Keratinocyte (primary cell): ENCODE measurements at regions not wholly inside any gene's neighbourhood (a gene's known extent, or its start where the extent isn't known, plus 50 kb on each side); places are given as distances from the start of the nearest gene placed in this dataset.
"Not testable (repeated sequence)": the region's sequence is repeated elsewhere in the genome, so short reads cannot be mapped to it uniquely, and the experiment has no call there.

ENCODE experiments used
- DNase-seq: peaks from one replicate; pipeline ENCODE4 v3.0.0-alpha.2; 2011; ENCODE audit warnings: low read depth, missing footprints, low spot score
- FAIRE-seq: peaks from 2 replicates; lab custom pipeline; 2011; peaks lifted over from hg19 to GRCh38; lab: Jason Lieb, UNC
- H2AFZ ChIP-seq: 2 replicates; pipeline ENCODE4 v1.6.0; 2012; ENCODE audit warnings: low read length, control low read depth, inconsistent platforms; ENCODE audit not compliant: control insufficient read depth
- H3K27ac ChIP-seq: 2 replicates; pipeline ENCODE4 v1.5.1; 2011; ENCODE audit warnings: low read length; ENCODE audit not compliant: control insufficient read depth, insufficient read depth
- H3K27me3 ChIP-seq: 3 replicates; pipeline ENCODE4 v1.6.0; 2011; ENCODE audit warnings: low read length; ENCODE audit not compliant: control insufficient read depth, insufficient read depth; ENCODE audit errors: extremely low read depth
- H3K36me3 ChIP-seq, 2 experiments: 2 replicates in 1 of 2; 3 replicates in 1 of 2; pipeline ENCODE4 v1.5.1; 2011; ENCODE audit warnings: low read length in 2 of 2, mild to moderate bottlenecking in 1 of 2; ENCODE audit not compliant: control insufficient read depth in 2 of 2, insufficient read depth in 2 of 2; ENCODE audit errors: extremely low read depth in 1 of 2
- H3K4me1 ChIP-seq: 3 replicates; pipeline ENCODE4 v1.5.1; 2011; ENCODE audit warnings: low read length; ENCODE audit not compliant: control insufficient read depth, insufficient read depth; ENCODE audit errors: extremely low read depth
- H3K4me2 ChIP-seq: 3 replicates; pipeline ENCODE4 v1.6.0; 2011; ENCODE audit warnings: low read depth, low read length; ENCODE audit not compliant: control insufficient read depth, insufficient read depth; ENCODE audit errors: extremely low read depth
- H3K4me3 ChIP-seq, 3 experiments: fragments of 200-600 bp in 1 of 3; sonication (generic) in 1 of 3; 2 replicates in 2 of 3; 3 replicates in 1 of 3; pipeline ENCODE4 v1.5.1; 2011 to 2016; ENCODE audit warnings: low read length in 3 of 3, mild to moderate bottlenecking in 3 of 3, control low read depth in 2 of 3, inconsistent platforms in 1 of 3, low read depth in 1 of 3, mixed read lengths in 1 of 3, mixed run types in 1 of 3, moderate library complexity in 1 of 3; ENCODE audit not compliant: control insufficient read depth in 2 of 3, insufficient read depth in 2 of 3; ENCODE audit errors: extremely low read depth in 1 of 3
- H3K79me2 ChIP-seq: 2 replicates; pipeline ENCODE4 v1.6.0; 2012; ENCODE audit warnings: low read length; ENCODE audit not compliant: control insufficient read depth, insufficient read depth
- H3K9ac ChIP-seq: 3 replicates; pipeline ENCODE4 v1.6.0; 2011; ENCODE audit warnings: low read length; ENCODE audit not compliant: control insufficient read depth, insufficient read depth; ENCODE audit errors: extremely low read depth
- H3K9me1 ChIP-seq: 3 replicates; pipeline ENCODE4 v1.6.0; 2011; ENCODE audit warnings: low read length; ENCODE audit not compliant: control insufficient read depth, insufficient read depth; ENCODE audit errors: extremely low read depth
- H3K9me3 ChIP-seq: 2 replicates; pipeline ENCODE4 v1.5.1; 2012; ENCODE audit warnings: low read depth, low read length; ENCODE audit not compliant: control insufficient read depth
- H4K20me1 ChIP-seq: 3 replicates; pipeline ENCODE4 v1.6.0; 2011; ENCODE audit warnings: low read length; ENCODE audit not compliant: control insufficient read depth, insufficient read depth; ENCODE audit errors: extremely low read depth
- EZH2 ChIP-seq: IDR thresholded peaks from one replicate; pipeline ENCODE4 v1.6.1; 2012; ENCODE audit warnings: inconsistent platforms, mild to moderate bottlenecking, low read length, moderate library complexity
- dilution Hi-C: fragments of 300-500 bp; cut with MboI; formaldehyde crosslinking; loops from one replicate; pipeline ENCODE4 v1.7.0; 2020; ENCODE audit warnings: low sequenced_read_pairs; ENCODE audit not compliant: extremely low pct_ligation_motif_present
- TF ChIP-seq, protein P1 (sequence below), 3 experiments: IDR thresholded peaks in 1 of 3; conservative IDR thresholded peaks in 1 of 3; optimal IDR thresholded peaks in 1 of 3; 2 replicates in 2 of 3; 3 replicates in 1 of 3; pipeline versions ENCODE3 to v1.5.1; 2011; ENCODE audit warnings: low read length in 3 of 3, mild to moderate bottlenecking in 3 of 3, moderate library complexity in 2 of 3, control low read depth in 1 of 3, inconsistent platforms in 1 of 3; ENCODE audit not compliant: insufficient read depth in 2 of 3; ENCODE audit errors: extremely low read depth in 1 of 3

- Histone ChIP-seq H3K79me2 (no peaks in the 10 kb centered on the region), H2AFZ (no peak overlapping the region), H3K4me1 (no peaks in the 10 kb centered on the region), H3K36me3 (no peaks in the 10 kb centered on the region), H3K27me3 (no peaks in the 10 kb centered on the region), H3K27ac (no peak overlapping the region), H3K9ac (no peak overlapping the region), H3K4me3 (no peak overlapping the region), H3K9me1 (no peaks in the 10 kb centered on the region), H3K4me2 (no peak overlapping the region), H3K9me3 (no peaks in the 10 kb centered on the region), H4K20me1 (no peaks in the 10 kb centered on the region)
- TF ChIP-seq, protein P1, sequence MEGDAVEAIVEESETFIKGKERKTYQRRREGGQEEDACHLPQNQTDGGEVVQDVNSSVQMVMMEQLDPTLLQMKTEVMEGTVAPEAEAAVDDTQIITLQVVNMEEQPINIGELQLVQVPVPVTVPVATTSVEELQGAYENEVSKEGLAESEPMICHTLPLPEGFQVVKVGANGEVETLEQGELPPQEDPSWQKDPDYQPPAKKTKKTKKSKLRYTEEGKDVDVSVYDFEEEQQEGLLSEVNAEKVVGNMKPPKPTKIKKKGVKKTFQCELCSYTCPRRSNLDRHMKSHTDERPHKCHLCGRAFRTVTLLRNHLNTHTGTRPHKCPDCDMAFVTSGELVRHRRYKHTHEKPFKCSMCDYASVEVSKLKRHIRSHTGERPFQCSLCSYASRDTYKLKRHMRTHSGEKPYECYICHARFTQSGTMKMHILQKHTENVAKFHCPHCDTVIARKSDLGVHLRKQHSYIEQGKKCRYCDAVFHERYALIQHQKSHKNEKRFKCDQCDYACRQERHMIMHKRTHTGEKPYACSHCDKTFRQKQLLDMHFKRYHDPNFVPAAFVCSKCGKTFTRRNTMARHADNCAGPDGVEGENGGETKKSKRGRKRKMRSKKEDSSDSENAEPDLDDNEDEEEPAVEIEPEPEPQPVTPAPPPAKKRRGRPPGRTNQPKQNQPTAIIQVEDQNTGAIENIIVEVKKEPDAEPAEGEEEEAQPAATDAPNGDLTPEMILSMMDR (optimal IDR thresholded peaks at IDR 0.05 in 1 of 3, IDR thresholded peaks at IDR 0.05 in 1 of 3, conservative IDR thresholded peaks at IDR 0.05 in 1 of 3; ENCODE audit: extremely low read depth in 1 of 3, insufficient read depth in 2 of 3, low read length in 3 of 3) = no peak
- TF ChIP-seq EZH2 = no peak
- DNase-seq (no peak), FAIRE-seq (no peak)
- dilution Hi-C loops = no loop called here
These were observed 90.6 kb downstream of the CAPZA3 start for GRCh38 chr12:18828483-18828882.

- TF ChIP-seq EZH2 = no peak
- TF ChIP-seq, protein P1 (optimal IDR thresholded peaks at IDR 0.05 in 1 of 3, IDR thresholded peaks at IDR 0.05 in 1 of 3, conservative IDR thresholded peaks at IDR 0.05 in 1 of 3; ENCODE audit: extremely low read depth in 1 of 3, insufficient read depth in 2 of 3, low read length in 3 of 3) = no peak
- no peak overlapping the region for H3K4me2 ChIP-seq
- no peak overlapping the region for H3K27ac ChIP-seq
- H3K9me3 ChIP-seq = no peaks in the 10 kb centered on the region
- FAIRE-seq (no peak), DNase-seq (no peak)
- no peaks in the 10 kb centered on the region for H3K4me1 ChIP-seq
- no peaks in the 10 kb centered on the region for H3K79me2 ChIP-seq
- dilution Hi-C loops = no loop called here
- no peaks in the 10 kb centered on the region for H4K20me1 ChIP-seq
- no peaks in the 10 kb centered on the region for H3K27me3 ChIP-seq
- H2AFZ ChIP-seq = no peak overlapping the region
- no peaks in the 10 kb centered on the region for H3K9me1 ChIP-seq
- no peaks in the 10 kb centered on the region for H3K36me3 ChIP-seq
- no peak overlapping the region for H3K4me3 ChIP-seq
- no peak overlapping the region for H3K9ac ChIP-seq
These were observed 91.1 kb downstream of the CAPZA3 start for GRCh38 chr12:18828987-18829386.

DNA sequence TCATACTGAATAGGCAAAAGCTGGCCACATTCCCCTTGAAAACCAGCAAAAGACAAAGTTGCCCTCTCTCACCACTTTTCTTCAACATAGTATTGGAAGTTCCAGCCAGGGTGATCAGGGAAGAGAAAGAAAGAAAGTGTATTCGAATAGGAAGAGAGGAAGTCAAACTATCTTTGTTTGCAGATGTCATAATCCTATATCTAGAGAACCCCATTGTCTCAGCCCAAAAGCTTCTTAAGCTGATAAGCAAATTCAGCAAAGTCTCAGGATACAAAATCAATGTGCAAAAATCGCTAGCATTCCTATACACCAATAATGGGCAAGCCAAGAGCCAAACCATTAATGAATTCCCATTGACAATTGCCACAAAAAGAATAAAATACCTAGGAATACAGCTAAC lies 95.0 kb downstream of the CAPZA3 start:
- H3K9me1 ChIP-seq, FAIRE-seq, H3K4me1 ChIP-seq, H3K9me3 ChIP-seq, dilution Hi-C loops, H3K4me3 ChIP-seq, H3K9ac ChIP-seq, H3K27me3 ChIP-seq, H3K36me3 ChIP-seq, DNase-seq, H4K20me1 ChIP-seq, H2AFZ ChIP-seq, H3K79me2 ChIP-seq, H3K27ac ChIP-seq, H3K4me2 ChIP-seq: not testable (repeated sequence)
